ENCODE measurements at regions not wholly inside any gene's neighbourhood (a gene's known extent, or its start where the extent isn't known, plus 50 kb on each side); places are given as distances from the start of the nearest gene placed in this dataset.

DNA sequence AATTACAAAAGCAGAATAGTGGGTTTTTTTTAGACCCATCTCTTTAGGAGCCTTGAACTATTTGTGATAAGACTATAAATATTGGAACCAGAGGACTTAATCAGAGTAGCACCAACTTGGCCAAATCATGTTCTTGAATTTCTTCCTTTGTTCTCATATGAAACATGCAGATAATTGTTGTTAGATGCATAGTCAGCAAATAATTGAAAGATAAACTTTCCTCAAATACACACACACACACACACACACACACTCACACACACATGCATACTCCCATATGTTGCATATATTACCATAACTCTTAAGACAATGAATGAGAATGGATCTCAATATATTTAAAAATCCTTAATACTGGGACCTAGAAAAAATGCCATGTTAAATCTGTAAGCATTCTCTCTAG, 310.4 kb downstream of the KCNJ2 start:
- TF ChIP-seq, protein P1, sequence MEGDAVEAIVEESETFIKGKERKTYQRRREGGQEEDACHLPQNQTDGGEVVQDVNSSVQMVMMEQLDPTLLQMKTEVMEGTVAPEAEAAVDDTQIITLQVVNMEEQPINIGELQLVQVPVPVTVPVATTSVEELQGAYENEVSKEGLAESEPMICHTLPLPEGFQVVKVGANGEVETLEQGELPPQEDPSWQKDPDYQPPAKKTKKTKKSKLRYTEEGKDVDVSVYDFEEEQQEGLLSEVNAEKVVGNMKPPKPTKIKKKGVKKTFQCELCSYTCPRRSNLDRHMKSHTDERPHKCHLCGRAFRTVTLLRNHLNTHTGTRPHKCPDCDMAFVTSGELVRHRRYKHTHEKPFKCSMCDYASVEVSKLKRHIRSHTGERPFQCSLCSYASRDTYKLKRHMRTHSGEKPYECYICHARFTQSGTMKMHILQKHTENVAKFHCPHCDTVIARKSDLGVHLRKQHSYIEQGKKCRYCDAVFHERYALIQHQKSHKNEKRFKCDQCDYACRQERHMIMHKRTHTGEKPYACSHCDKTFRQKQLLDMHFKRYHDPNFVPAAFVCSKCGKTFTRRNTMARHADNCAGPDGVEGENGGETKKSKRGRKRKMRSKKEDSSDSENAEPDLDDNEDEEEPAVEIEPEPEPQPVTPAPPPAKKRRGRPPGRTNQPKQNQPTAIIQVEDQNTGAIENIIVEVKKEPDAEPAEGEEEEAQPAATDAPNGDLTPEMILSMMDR (IDR thresholded peaks at IDR 0.05) = no peak
- no peak for TF ChIP-seq EZH2 (IDR thresholded peaks at IDR 0.05; ENCODE audit: borderline replicate concordance, insufficient read depth, low read depth, low read length, poor library complexity, severe bottlenecking)

All from B cell (primary cell).